Right cardiac atrium (tissue), 5 donors: ENCODE measurements at regions not wholly inside any gene's neighbourhood (a gene's known extent, or its start where the extent isn't known, plus 50 kb on each side); places are given as distances from the start of the nearest gene placed in this dataset.
A peak's percentile ranks its signal among the peaks of the same experiment; 100 is the strongest.

Experiments
- ATAC-seq, 2 donors: fragments of 200-7000 bp; cut with Tn5 transposase; one replicate each; pipeline versions ENCODE4 v1.8.0 to v1.9.1; 2020; ENCODE audit warnings: moderate library complexity in 2 of 2, mild to moderate bottlenecking in 1 of 2
- DNase-seq, 3 donors: peaks; one replicate each; pipeline ENCODE4 v3.0.0-alpha.2; 2020
- H3K27ac ChIP-seq: one replicate; pipeline ENCODE4 v1.5.1; 2013; ENCODE audit warnings: mild to moderate bottlenecking, low read length, control low read depth, moderate library complexity
- H3K27me3 ChIP-seq: one replicate; pipeline ENCODE4 v1.6.1; 2013; ENCODE audit not compliant: control insufficient read depth, insufficient read depth
- H3K4me1 ChIP-seq: one replicate; pipeline ENCODE4 v1.6.1; 2013; ENCODE audit warnings: low read length; ENCODE audit not compliant: control insufficient read depth, insufficient read depth
- H3K4me3 ChIP-seq: one replicate; pipeline ENCODE4 v1.5.1; 2013; ENCODE audit warnings: low read length, control low read depth
- H3K9me3 ChIP-seq: one replicate; pipeline ENCODE4 v1.6.1; 2013; ENCODE audit warnings: low read length; ENCODE audit not compliant: control insufficient read depth
- WGBS: extraction: QIAGEN DNeasy Blood & Tissue Kit; methylation state at CpG from one replicate; pipeline ENCODE4 v1.1.7; 2013; 5-methylcytosine and 5-hydroxymethylcytosine counted together
- intact Hi-C, 4 donors: fragments of 100-400 bp; cut with DNase I; formaldehyde crosslinking; loops; one replicate each; pipeline versions ENCODE4 v1.11.0 to v1.14.0; 2022 to 2023
- donor health status: healthy with polysubstance abuse.
- donor health status: DM: no; HTN: yes; CAD: no.
- donor health status: DM: no; HTN: no; CAD: no.
- donor health status: DM: no; HTN: yes; CAD: no; lungs with severe emphysema.
- donor health status: DM: yes; HTN: yes; CAD: no.

- ATAC-seq (no peak), DNase-seq (no peak)
- no peak overlapping the region for H3K27ac ChIP-seq
- H3K9me3 ChIP-seq, result no peaks in the 10 kb centered on the region
- no peaks in the 10 kb centered on the region for H3K4me1 ChIP-seq
- intact Hi-C loops, result no loop called here
- 80% methylated on average over 9 of the region's 9 CpGs for WGBS
- no peak overlapping the region for H3K4me3 ChIP-seq
- no peaks in the 10 kb centered on the region for H3K27me3 ChIP-seq
These were observed 1496.4 kb downstream of the BRD1 start for GRCh38 chr22:48331266-48331665.

GRCh38 chr22:48327721-48328120, 1500.0 kb downstream of the BRD1 start:
- ATAC-seq (no peak), DNase-seq (no peak)
- Histone ChIP-seq H3K4me3 (no peak overlapping the region), H3K9me3 (no peaks in the 10 kb centered on the region), H3K27me3 (no peaks in the 10 kb centered on the region), H3K4me1 (no peaks in the 10 kb centered on the region), H3K27ac (no peak overlapping the region)
- WGBS, result 86% methylated on average over 11 of the region's 11 CpGs
- intact Hi-C loops, result no loop called here

DNA sequence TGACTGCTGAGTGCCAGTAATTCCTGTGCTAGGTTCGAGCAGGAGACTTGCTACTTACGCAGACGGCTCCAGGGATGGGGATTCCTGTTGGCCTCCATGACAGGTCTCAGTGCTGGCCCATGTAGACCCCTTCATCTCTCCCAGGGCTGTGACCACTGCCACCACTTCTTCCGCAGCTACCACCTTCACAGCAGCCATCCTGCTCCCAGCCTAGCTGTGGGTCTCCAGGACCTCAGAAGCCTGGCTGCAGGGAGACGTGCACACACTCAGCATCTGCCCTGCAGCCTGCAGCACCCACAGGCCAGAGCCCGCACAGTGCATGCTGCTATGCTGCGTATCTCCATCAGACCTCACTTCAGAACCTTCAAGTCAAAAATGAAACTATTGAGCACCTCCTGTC, 1503.9 kb downstream of the BRD1 start:
- ATAC-seq (no peak), DNase-seq (no peak)
- WGBS, result 88% methylated on average over 7 of the region's 7 CpGs
- Histone ChIP-seq H3K9me3 (no peaks in the 10 kb centered on the region), H3K27me3 (no peaks in the 10 kb centered on the region), H3K27ac (no peak overlapping the region), H3K4me1 (no peaks in the 10 kb centered on the region), H3K4me3 (no peak overlapping the region)
- intact Hi-C loops, result no loop called here

DNA sequence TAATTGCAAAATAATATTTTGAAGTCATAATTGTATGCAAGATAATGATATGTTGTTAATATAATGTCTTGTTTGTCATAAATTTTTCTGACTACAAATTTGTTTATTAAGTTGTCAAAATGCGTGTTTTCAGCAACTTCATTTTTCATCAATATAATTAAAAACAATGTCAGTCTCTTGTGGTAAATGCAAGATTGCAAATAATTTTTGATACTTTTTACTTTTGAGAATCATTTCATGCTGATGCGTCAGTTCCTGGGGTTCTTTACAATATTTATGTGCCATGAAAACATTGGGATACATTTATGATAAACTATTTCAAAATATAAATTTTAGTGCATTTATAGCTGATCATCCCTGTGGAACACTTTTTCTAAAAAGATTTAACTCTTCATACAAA, 1504.8 kb downstream of the BRD1 start:
- Histone ChIP-seq H3K4me3 (no peak overlapping the region), H3K27ac (no peak overlapping the region), H3K9me3 (no peaks in the 10 kb centered on the region), H3K27me3 (no peaks in the 10 kb centered on the region), H3K4me1 (no peaks in the 10 kb centered on the region)
- WGBS, result 93% methylated on average over 2 of the region's 2 CpGs
- ATAC-seq (no peak), DNase-seq (no peak)
- intact Hi-C loops, result no loop called here

GRCh38 chr22:48321986-48322545, 1505.6 kb downstream of the BRD1 start:
- 72% methylated on average over 9 of the region's 9 CpGs for WGBS
- ATAC-seq, result no peak
- intact Hi-C loops, result no loop called here

GRCh38 chr22:48320683-48321451, 1506.8 kb downstream of the BRD1 start:
- Histone ChIP-seq H3K27ac (no peak overlapping the region), H3K4me3 (no peak overlapping the region), H3K9me3 (no peaks in the 10 kb centered on the region), H3K27me3 (no peaks in the 10 kb centered on the region), H3K4me1 (no peaks in the 10 kb centered on the region)
- 50% methylated on average over 18 of the region's 18 CpGs for whole genome bisulfite sequencing
- peak in 1 of 3 donors; percentile 11 for DNase-seq
- intact Hi-C loops, result no loop called here
- ATAC-seq, result no peak

More at GRCh38 chr22:48321986-48322545, 1505.6 kb downstream of the BRD1 start:
- no peak overlapping the region for H3K4me3 ChIP-seq
- no peaks in the 10 kb centered on the region for H3K4me1 ChIP-seq
- H3K27me3 ChIP-seq, result no peaks in the 10 kb centered on the region
- DNase-seq, result peak in 1 of 3 donors; percentile 22
- no peaks in the 10 kb centered on the region for H3K9me3 ChIP-seq
- no peak overlapping the region for H3K27ac ChIP-seq

- Histone ChIP-seq H3K4me3 (no peak overlapping the region), H3K27me3 (no peaks in the 10 kb centered on the region), H3K4me1 (no peaks in the 10 kb centered on the region), H3K27ac (no peak overlapping the region), H3K9me3 (no peaks in the 10 kb centered on the region)
- intact Hi-C loops, result no loop called here
- peak in 1 of 3 donors; percentile 19 for DNase-seq
- 81% methylated on average over 13 of the region's 13 CpGs for WGBS
- ATAC-seq, result no peak
These were observed 1507.5 kb downstream of the BRD1 start for GRCh38 chr22:48320048-48320682.

GRCh38 chr22:48319321-48320047, 1508.2 kb downstream of the BRD1 start:
- Histone ChIP-seq H3K27me3 (no peaks in the 10 kb centered on the region), H3K4me1 (no peaks in the 10 kb centered on the region), H3K9me3 (no peaks in the 10 kb centered on the region), H3K4me3 (no peak overlapping the region), H3K27ac (no peak overlapping the region)
- WGBS, result 74% methylated on average over 14 of the region's 14 CpGs
- intact Hi-C loops, result no loop called here
- peak in 1 of 3 donors; percentile 34 for DNase-seq
- ATAC-seq, result no peak

DNA sequence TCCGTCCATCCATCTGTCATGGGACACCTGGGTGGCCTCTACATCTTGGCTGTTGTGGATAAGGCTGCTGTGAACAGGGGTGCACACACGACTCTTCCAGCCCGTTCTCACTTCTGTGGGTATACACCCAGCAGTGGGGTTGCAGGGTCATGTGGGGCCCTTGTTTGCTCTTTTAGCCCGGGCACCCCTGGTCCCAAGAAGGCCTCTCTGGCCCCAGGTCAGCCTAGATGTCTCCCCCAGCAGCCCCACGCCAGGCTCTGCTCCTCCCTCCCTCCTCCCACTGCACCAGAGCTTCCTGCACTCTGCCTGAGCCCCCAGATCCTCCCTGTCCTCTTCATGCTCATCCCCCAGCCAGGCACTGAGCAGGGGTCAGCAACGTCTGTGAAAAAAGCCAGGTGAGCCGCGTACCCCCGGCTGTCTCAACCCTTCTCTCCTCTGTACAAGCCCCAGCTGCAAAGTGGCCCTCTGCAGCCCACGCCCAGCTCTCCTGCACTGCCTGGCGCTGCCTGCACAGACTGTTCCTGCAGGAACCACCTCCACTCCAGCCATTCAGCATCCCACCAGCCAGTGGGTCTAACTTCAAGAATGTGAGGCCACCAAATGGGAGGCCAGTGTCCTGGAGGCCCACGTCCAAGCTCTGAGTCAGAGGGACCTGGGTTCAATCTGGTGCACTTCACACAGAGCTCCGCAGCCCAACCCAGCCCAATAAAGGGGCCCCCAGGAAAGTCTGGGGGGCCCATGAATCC, 1508.9 kb downstream of the BRD1 start:
- Histone ChIP-seq H3K4me3 (no peak overlapping the region), H3K27ac (no peak overlapping the region), H3K4me1 (no peaks in the 10 kb centered on the region), H3K27me3 (no peaks in the 10 kb centered on the region), H3K9me3 (no peaks in the 10 kb centered on the region)
- 71% methylated on average over 13 of the region's 13 CpGs for WGBS
- ATAC-seq (no peak), DNase-seq (peak in 1 of 3 donors; percentile 12)
- intact Hi-C loops, result no loop called here

DNA sequence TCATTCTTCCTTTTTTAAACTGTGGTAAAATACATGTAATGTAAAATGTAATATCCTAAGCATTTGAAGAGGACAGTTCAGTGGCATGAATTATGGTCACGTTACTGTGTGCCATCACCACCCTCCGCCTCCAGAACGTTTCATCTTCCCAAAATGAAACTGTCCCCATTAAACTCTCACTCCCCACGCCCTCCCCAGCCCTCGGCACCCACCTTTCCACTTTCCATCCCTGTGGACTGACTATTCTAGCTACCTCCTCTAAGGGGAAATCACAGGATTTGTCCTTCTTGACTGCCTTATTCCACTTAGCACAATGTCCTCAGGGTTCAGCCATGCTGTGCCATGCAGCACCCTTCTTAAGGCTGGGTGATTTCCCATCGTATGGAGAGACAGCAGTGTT, 1509.5 kb downstream of the BRD1 start:
- no peaks in the 10 kb centered on the region for H3K27me3 ChIP-seq
- ATAC-seq, result no peak
- WGBS, result 75% methylated on average over 6 of the region's 6 CpGs

More for the DNA sequence above, 1509.5 kb downstream of the BRD1 start:
- Histone ChIP-seq H3K4me3 (no peak overlapping the region), H3K27ac (no peak overlapping the region), H3K4me1 (no peaks in the 10 kb centered on the region), H3K9me3 (no peaks in the 10 kb centered on the region)
- DNase-seq, result peak in 1 of 3 donors; percentile 25
- intact Hi-C loops, result no loop called here
